GM10266 (cell line): ENCODE measurements at regions not wholly inside any gene's neighbourhood (a gene's known extent, or its start where the extent isn't known, plus 50 kb on each side); places are given as distances from the start of the nearest gene placed in this dataset.
"Not testable (repeated sequence)": the region's sequence is repeated elsewhere in the genome, so short reads cannot be mapped to it uniquely, and the experiment has no call there.

Experiments used
- DNase-seq: peaks from one replicate; pipeline ENCODE4 v3.0.0; 2012; ENCODE audit errors: extremely low spot score
- TF ChIP-seq, protein P1 (sequence below): IDR thresholded peaks from 2 replicates; pipeline ENCODE4 v1.5.1; 2012; ENCODE audit warnings: mild to moderate bottlenecking, low read depth; ENCODE audit not compliant: control insufficient read depth, insufficient read depth; ENCODE audit errors: missing control alignments

DNA sequence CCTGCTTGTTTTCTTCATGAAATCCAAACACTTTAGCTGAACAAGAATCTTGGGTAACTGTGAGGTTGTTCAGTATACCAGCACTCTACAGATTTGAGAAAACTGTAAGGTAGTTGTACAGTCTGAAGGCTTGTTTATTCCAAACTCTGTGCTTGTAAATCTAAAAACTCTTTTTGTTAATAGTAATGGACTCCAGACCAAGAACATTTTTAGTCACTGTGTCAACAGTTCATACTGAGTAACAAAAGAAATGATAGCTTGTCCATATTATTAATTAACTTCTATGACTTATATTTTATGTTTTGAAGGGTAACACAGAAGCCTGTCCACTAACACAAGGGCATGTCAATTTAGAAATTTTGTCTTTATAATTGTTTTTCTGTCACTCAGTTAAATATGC is 72.2 kb upstream of the KYNU start:
- DNase-seq = no peak
- TF ChIP-seq, protein P1, sequence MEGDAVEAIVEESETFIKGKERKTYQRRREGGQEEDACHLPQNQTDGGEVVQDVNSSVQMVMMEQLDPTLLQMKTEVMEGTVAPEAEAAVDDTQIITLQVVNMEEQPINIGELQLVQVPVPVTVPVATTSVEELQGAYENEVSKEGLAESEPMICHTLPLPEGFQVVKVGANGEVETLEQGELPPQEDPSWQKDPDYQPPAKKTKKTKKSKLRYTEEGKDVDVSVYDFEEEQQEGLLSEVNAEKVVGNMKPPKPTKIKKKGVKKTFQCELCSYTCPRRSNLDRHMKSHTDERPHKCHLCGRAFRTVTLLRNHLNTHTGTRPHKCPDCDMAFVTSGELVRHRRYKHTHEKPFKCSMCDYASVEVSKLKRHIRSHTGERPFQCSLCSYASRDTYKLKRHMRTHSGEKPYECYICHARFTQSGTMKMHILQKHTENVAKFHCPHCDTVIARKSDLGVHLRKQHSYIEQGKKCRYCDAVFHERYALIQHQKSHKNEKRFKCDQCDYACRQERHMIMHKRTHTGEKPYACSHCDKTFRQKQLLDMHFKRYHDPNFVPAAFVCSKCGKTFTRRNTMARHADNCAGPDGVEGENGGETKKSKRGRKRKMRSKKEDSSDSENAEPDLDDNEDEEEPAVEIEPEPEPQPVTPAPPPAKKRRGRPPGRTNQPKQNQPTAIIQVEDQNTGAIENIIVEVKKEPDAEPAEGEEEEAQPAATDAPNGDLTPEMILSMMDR = no peak

DNA sequence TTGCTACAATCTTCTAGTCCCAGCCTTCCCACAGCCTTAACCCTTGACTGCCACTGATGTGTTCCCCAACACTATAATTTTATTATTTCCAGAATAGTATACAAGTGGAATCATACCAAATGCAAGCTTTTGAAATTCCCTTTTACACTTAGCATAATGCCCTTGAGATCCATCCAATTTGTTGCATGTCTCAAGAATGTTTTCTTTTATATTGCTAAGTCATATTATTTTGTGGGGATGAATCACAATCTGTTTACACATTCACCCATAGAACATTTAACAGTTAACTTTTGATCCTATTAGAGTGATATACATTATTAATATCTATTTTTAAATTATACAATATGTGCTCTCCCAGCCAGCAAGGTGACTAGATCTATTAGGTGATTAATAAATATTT is 74.3 kb upstream of the KYNU start:
- TF ChIP-seq, protein P1 = no peak
- no peak for DNase-seq

GRCh38 chr2:142796588-142796987 is 80.9 kb upstream of the KYNU start:
- TF ChIP-seq, protein P1 = no peak
- no peak for DNase-seq

- TF ChIP-seq, protein P1 = no peak
- no peak for DNase-seq
These were observed 81.3 kb upstream of the KYNU start for GRCh38 chr2:142796161-142796560.

- no peak for DNase-seq
- TF ChIP-seq, protein P1 = no peak
These were observed 82.6 kb upstream of the KYNU start for GRCh38 chr2:142794850-142795249.

DNA sequence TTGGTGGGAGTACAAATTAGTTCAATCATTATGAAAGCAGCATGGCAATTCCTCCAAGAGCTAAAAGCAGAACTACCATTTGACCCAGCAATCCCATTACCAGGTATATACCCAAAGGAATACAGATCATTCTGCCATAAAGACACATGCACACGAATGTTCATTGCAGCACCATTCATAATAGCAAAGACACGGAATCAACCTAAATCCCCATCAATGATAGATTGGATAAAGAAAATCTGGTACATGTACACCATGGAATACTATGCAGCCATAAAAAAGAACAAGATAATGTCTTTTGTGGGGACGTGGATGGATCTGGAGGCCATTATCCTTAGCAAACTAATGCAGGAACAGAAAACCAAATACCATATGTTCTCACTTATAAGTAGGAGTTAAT is 85.1 kb upstream of the KYNU start:
- DNase-seq = not testable (repeated sequence)

DNA sequence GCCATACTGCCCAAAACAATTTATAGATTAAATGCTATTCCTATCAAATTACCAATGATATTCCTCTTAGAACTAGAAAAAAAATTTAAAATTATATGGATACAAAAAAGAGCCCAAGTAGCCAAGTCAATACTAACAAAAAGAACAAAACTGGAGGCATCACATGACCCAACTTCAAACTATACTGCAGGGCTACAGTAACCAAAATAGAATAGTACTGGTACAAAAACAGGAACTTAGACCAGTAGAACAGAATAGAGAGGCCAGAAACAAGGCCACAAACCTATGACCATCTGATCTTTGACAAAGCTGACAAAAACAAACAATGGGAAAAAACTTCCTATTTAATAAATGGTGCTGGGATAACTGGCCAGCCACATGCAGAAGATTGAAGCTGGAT is 86.1 kb upstream of the KYNU start:
- TF ChIP-seq, protein P1 = no peak
- DNase-seq = no peak

GRCh38 chr2:142786918-142787702 is 90.4 kb upstream of the KYNU start:
- DNase-seq = no peak
- TF ChIP-seq, protein P1 = no peak
